OCI-LY3 (cell line): ENCODE measurements at regions not wholly inside any gene's neighbourhood (a gene's known extent, or its start where the extent isn't known, plus 50 kb on each side); places are given as distances from the start of the nearest gene placed in this dataset.

Experiments
- CTCF ChIP-seq: fragments of 200-600, 300-600 bp; sonication (generic); IDR thresholded peaks from 2 replicates; pipeline ENCODE4 v1.5.1; 2014; ENCODE audit warnings: antibody characterized with exemption, low read length, low read depth
- EZH2phosphoT487 ChIP-seq: fragments of 200-600 bp; shearing (Covaris generic); IDR thresholded peaks from 2 replicates; pipeline ENCODE4 v1.6.1; 2018; ENCODE audit warnings: antibody characterized with exemption, mixed run types, low read depth

GRCh38 chrX:120718969-120719368 lies 89.1 kb upstream of the C1GALT1C1 start:
- TF ChIP-seq CTCF (no peak), EZH2phosphoT487 (no peak)
